A673 (cell line): ENCODE measurements at regions not wholly inside any gene's neighbourhood (a gene's known extent, or its start where the extent isn't known, plus 50 kb on each side); places are given as distances from the start of the nearest gene placed in this dataset.

Source experiments
- BruUV-seq: library from RNA; stranded (reverse); fragments of 400-500 nt; replicated peaks from 2 replicates; lab custom pipeline; 2021; lab: Mats Ljungman, UMichigan
- CTCF ChIA-PET: fragments of 300-600 bp; sonication (Branson Sonifier 250); formaldehyde crosslinking; loops from one replicate; lab custom pipeline; 2022; ENCODE audit warnings: antibody characterized with exemption; lab: Charles Lee
- POLR2A ChIA-PET: fragments of 300-600 bp; sonication (Branson Sonifier 250); formaldehyde crosslinking; loops from one replicate; lab custom pipeline; 2022; ENCODE audit warnings: antibody characterized with exemption; ENCODE audit not compliant: low non-redundant PET; lab: Charles Lee
- DNase-seq: peaks from one replicate; pipeline ENCODE4 v3.0.0-alpha.2; 2015; ENCODE audit warnings: low spot score
- H3K27ac ChIP-seq: fragments of 200-600 bp; sonication (generic); 2 replicates; pipeline ENCODE4 v1.5.1; 2016; ENCODE audit warnings: mixed run types, low read depth, mild to moderate bottlenecking, mixed read lengths, antibody characterized with exemption, low read length; ENCODE audit not compliant: poor library complexity, severe bottlenecking
- H3K27me3 ChIP-seq: fragments of 200-600 bp; sonication (generic); replicated peaks from 2 replicates; pipeline ENCODE4 v1.6.1; 2017; ENCODE audit warnings: mixed run types, low read depth, mild to moderate bottlenecking, mixed read lengths, antibody characterized with exemption, low read length; ENCODE audit not compliant: insufficient read depth, poor library complexity
- H3K36me3 ChIP-seq: fragments of 200-600 bp; sonication (generic); 2 replicates; pipeline ENCODE4 v1.6.1; 2016; ENCODE audit warnings: mixed run types, mild to moderate bottlenecking, mixed read lengths, antibody characterized with exemption, low read length; ENCODE audit not compliant: insufficient read depth, poor library complexity, severe bottlenecking
- H3K4me1 ChIP-seq: fragments of 200-600 bp; sonication (generic); 2 replicates; pipeline ENCODE4 v1.6.1; 2017; ENCODE audit warnings: mixed run types, mild to moderate bottlenecking, mixed read lengths, antibody characterized with exemption, low read length; ENCODE audit not compliant: insufficient read depth, poor library complexity, severe bottlenecking
- H3K4me3 ChIP-seq: fragments of 200-600 bp; sonication (generic); 2 replicates; pipeline ENCODE4 v1.5.1; 2016; ENCODE audit warnings: low read depth, mixed run types, mild to moderate bottlenecking, mixed read lengths, low read length; ENCODE audit not compliant: poor library complexity, severe bottlenecking
- H3K9me3 ChIP-seq: fragments of 200-600 bp; sonication (generic); 2 replicates; pipeline ENCODE4 v1.6.1; 2016; ENCODE audit warnings: mixed run types, low read depth, mild to moderate bottlenecking, mixed read lengths, antibody characterized with exemption, low read length; ENCODE audit not compliant: poor library complexity, severe bottlenecking
- EZH2 ChIP-seq: fragments of 200-600 bp; sonication (generic); IDR thresholded peaks from 2 replicates; pipeline ENCODE4 v1.6.1; 2017; ENCODE audit warnings: borderline replicate concordance, low read depth, mild to moderate bottlenecking, mixed read lengths, antibody characterized with exemption, low read length; ENCODE audit not compliant: poor library complexity, severe bottlenecking
- intact Hi-C: fragments of 100-400 bp; cut with micrococcal nuclease; formaldehyde crosslinking; loops from one replicate; pipeline ENCODE4 v1.10.0; 2022; ENCODE audit not compliant: unreplicated experiment
- TF ChIP-seq, protein P1 (sequence below): fragments of 300-800, 200-600 bp; sonication (generic); conservative IDR thresholded peaks from 2 replicates; pipeline ENCODE4 v1.5.1; 2017; ENCODE audit warnings: low read depth, mild to moderate bottlenecking, antibody characterized with exemption, low read length, moderate library complexity, mixed read lengths

DNA sequence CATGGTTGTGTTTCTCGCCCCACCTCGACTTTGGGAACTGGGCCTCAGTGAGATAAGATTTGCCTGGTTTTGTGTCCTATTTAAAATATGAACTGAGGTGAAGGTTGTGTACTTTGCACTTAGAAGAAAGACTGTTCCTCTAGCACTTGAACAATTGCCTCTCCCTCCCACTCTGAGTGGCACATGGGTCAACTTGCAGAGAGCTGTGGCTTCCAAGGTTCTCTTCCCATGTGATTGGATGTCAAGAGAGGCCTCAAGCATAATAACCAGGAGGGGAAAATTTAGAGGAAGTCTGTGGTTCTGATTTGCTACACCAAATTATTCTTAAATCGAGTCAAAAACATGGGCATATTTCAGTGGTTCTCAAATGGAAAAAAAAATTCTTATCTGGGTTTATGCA is 329.2 kb downstream of the HS3ST3B1 start:
- H3K4me3 ChIP-seq: no peak overlapping the region
- POLR2A ChIA-PET: no interaction called here
- no TSS peak for BruUV-seq

GRCh38 chr17:14622615-14623101 is 321.8 kb downstream of the HS3ST3B1 start:
- no peak overlapping the region for H3K4me3 ChIP-seq
- intact Hi-C loops: no loop called here
- H3K27ac ChIP-seq: no peak overlapping the region
- ChIA-PET POLR2A (no interaction called here), CTCF (no interaction called here)
- no peaks in the 10 kb centered on the region for H3K36me3 ChIP-seq
- no peak for DNase-seq
- H3K27me3 ChIP-seq: no peaks in the 10 kb centered on the region
- no TSS peak for BruUV-seq
- peaks cover 49% of the 10 kb centered on the region for H3K9me3 ChIP-seq
- TF ChIP-seq, protein P1, sequence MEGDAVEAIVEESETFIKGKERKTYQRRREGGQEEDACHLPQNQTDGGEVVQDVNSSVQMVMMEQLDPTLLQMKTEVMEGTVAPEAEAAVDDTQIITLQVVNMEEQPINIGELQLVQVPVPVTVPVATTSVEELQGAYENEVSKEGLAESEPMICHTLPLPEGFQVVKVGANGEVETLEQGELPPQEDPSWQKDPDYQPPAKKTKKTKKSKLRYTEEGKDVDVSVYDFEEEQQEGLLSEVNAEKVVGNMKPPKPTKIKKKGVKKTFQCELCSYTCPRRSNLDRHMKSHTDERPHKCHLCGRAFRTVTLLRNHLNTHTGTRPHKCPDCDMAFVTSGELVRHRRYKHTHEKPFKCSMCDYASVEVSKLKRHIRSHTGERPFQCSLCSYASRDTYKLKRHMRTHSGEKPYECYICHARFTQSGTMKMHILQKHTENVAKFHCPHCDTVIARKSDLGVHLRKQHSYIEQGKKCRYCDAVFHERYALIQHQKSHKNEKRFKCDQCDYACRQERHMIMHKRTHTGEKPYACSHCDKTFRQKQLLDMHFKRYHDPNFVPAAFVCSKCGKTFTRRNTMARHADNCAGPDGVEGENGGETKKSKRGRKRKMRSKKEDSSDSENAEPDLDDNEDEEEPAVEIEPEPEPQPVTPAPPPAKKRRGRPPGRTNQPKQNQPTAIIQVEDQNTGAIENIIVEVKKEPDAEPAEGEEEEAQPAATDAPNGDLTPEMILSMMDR: no peak
- TF ChIP-seq EZH2: no peak
- H3K4me1 ChIP-seq: no peaks in the 10 kb centered on the region

More for the DNA sequence above, 329.2 kb downstream of the HS3ST3B1 start:
- no peak for TF ChIP-seq EZH2
- TF ChIP-seq, protein P1: no peak
- no peaks in the 10 kb centered on the region for H3K27me3 ChIP-seq
- DNase-seq: no peak
- no peaks in the 10 kb centered on the region for H3K4me1 ChIP-seq
- CTCF ChIA-PET: no interaction called here
- no peaks in the 10 kb centered on the region for H3K36me3 ChIP-seq
- no peak overlapping the region for H3K27ac ChIP-seq
- peaks cover 44% of the 10 kb centered on the region for H3K9me3 ChIP-seq
- intact Hi-C loops: no loop called here

- Histone ChIP-seq H3K27me3 (no peaks in the 10 kb centered on the region), H3K36me3 (no peaks in the 10 kb centered on the region), H3K9me3 (peaks cover 44% of the 10 kb centered on the region), H3K4me1 (no peaks in the 10 kb centered on the region), H3K27ac (no peak overlapping the region), H3K4me3 (no peak overlapping the region)
- intact Hi-C loops: no loop called here
- POLR2A ChIA-PET: no interaction called here
- CTCF ChIA-PET: no interaction called here
- TF ChIP-seq, protein P1: no peak
- TF ChIP-seq EZH2: no peak
- no peak for DNase-seq
- no TSS peak for BruUV-seq
Observed at GRCh38 chr17:14621826-14622614, 321.1 kb downstream of the HS3ST3B1 start.
